Keratinocyte (primary cell): ENCODE measurements at regions not wholly inside any gene's neighbourhood (a gene's known extent, or its start where the extent isn't known, plus 50 kb on each side); places are given as distances from the start of the nearest gene placed in this dataset.

Source experiments
- DNase-seq: peaks from one replicate; pipeline ENCODE4 v3.0.0-alpha.2; 2011; ENCODE audit warnings: low read depth, missing footprints, low spot score
- FAIRE-seq: peaks from 2 replicates; lab custom pipeline; 2011; peaks lifted over from hg19 to GRCh38; lab: Jason Lieb, UNC
- H2AFZ ChIP-seq: 2 replicates; pipeline ENCODE4 v1.6.0; 2012; ENCODE audit warnings: low read length, control low read depth, inconsistent platforms; ENCODE audit not compliant: control insufficient read depth
- H3K27ac ChIP-seq: 2 replicates; pipeline ENCODE4 v1.5.1; 2011; ENCODE audit warnings: low read length; ENCODE audit not compliant: control insufficient read depth, insufficient read depth
- H3K27me3 ChIP-seq: 3 replicates; pipeline ENCODE4 v1.6.0; 2011; ENCODE audit warnings: low read length; ENCODE audit not compliant: control insufficient read depth, insufficient read depth; ENCODE audit errors: extremely low read depth
- H3K36me3 ChIP-seq, 2 experiments: 2 replicates in 1 of 2; 3 replicates in 1 of 2; pipeline ENCODE4 v1.5.1; 2011; ENCODE audit warnings: low read length in 2 of 2, mild to moderate bottlenecking in 1 of 2; ENCODE audit not compliant: control insufficient read depth in 2 of 2, insufficient read depth in 2 of 2; ENCODE audit errors: extremely low read depth in 1 of 2
- H3K4me1 ChIP-seq: 3 replicates; pipeline ENCODE4 v1.5.1; 2011; ENCODE audit warnings: low read length; ENCODE audit not compliant: control insufficient read depth, insufficient read depth; ENCODE audit errors: extremely low read depth
- H3K4me2 ChIP-seq: 3 replicates; pipeline ENCODE4 v1.6.0; 2011; ENCODE audit warnings: low read depth, low read length; ENCODE audit not compliant: control insufficient read depth, insufficient read depth; ENCODE audit errors: extremely low read depth
- H3K4me3 ChIP-seq, 3 experiments: fragments of 200-600 bp in 1 of 3; sonication (generic) in 1 of 3; 2 replicates in 2 of 3; 3 replicates in 1 of 3; pipeline ENCODE4 v1.5.1; 2011 to 2016; ENCODE audit warnings: low read length in 3 of 3, mild to moderate bottlenecking in 3 of 3, control low read depth in 2 of 3, inconsistent platforms in 1 of 3, low read depth in 1 of 3, mixed read lengths in 1 of 3, mixed run types in 1 of 3, moderate library complexity in 1 of 3; ENCODE audit not compliant: control insufficient read depth in 2 of 3, insufficient read depth in 2 of 3; ENCODE audit errors: extremely low read depth in 1 of 3
- H3K79me2 ChIP-seq: 2 replicates; pipeline ENCODE4 v1.6.0; 2012; ENCODE audit warnings: low read length; ENCODE audit not compliant: control insufficient read depth, insufficient read depth
- H3K9ac ChIP-seq: 3 replicates; pipeline ENCODE4 v1.6.0; 2011; ENCODE audit warnings: low read length; ENCODE audit not compliant: control insufficient read depth, insufficient read depth; ENCODE audit errors: extremely low read depth
- H3K9me1 ChIP-seq: 3 replicates; pipeline ENCODE4 v1.6.0; 2011; ENCODE audit warnings: low read length; ENCODE audit not compliant: control insufficient read depth, insufficient read depth; ENCODE audit errors: extremely low read depth
- H3K9me3 ChIP-seq: 2 replicates; pipeline ENCODE4 v1.5.1; 2012; ENCODE audit warnings: low read depth, low read length; ENCODE audit not compliant: control insufficient read depth
- H4K20me1 ChIP-seq: 3 replicates; pipeline ENCODE4 v1.6.0; 2011; ENCODE audit warnings: low read length; ENCODE audit not compliant: control insufficient read depth, insufficient read depth; ENCODE audit errors: extremely low read depth
- CTCF ChIP-seq, 3 experiments: IDR thresholded peaks in 1 of 3; conservative IDR thresholded peaks in 1 of 3; optimal IDR thresholded peaks in 1 of 3; 2 replicates in 2 of 3; 3 replicates in 1 of 3; pipeline versions ENCODE3 to v1.5.1; 2011; ENCODE audit warnings: low read length in 3 of 3, mild to moderate bottlenecking in 3 of 3, moderate library complexity in 2 of 3, control low read depth in 1 of 3, inconsistent platforms in 1 of 3; ENCODE audit not compliant: insufficient read depth in 2 of 3; ENCODE audit errors: extremely low read depth in 1 of 3
- EZH2 ChIP-seq: IDR thresholded peaks from one replicate; pipeline ENCODE4 v1.6.1; 2012; ENCODE audit warnings: inconsistent platforms, mild to moderate bottlenecking, low read length, moderate library complexity
- dilution Hi-C: fragments of 300-500 bp; cut with MboI; formaldehyde crosslinking; loops from one replicate; pipeline ENCODE4 v1.7.0; 2020; ENCODE audit warnings: low sequenced_read_pairs; ENCODE audit not compliant: extremely low pct_ligation_motif_present

GRCh38 chr13:78915015-78915414, 256.1 kb upstream of the OBI1 start:
- Histone ChIP-seq H3K9me3 (no peaks in the 10 kb centered on the region), H4K20me1 (no peaks in the 10 kb centered on the region), H3K9ac (no peak overlapping the region), H3K4me3 (no peak overlapping the region), H3K9me1 (no peaks in the 10 kb centered on the region), H3K4me2 (no peak overlapping the region), H2AFZ (no peak overlapping the region), H3K4me1 (no peaks in the 10 kb centered on the region), H3K27ac (no peak overlapping the region), H3K36me3 (no peaks in the 10 kb centered on the region), H3K79me2 (no peaks in the 10 kb centered on the region), H3K27me3 (no peaks in the 10 kb centered on the region)
- FAIRE-seq (no peak), DNase-seq (no peak)
- TF ChIP-seq EZH2 = no peak
- dilution Hi-C loops = no loop called here

- no peak overlapping the region for H3K4me2 ChIP-seq
- H3K9me1 ChIP-seq = no peaks in the 10 kb centered on the region
- no peak overlapping the region for H3K27ac ChIP-seq
- H4K20me1 ChIP-seq = no peaks in the 10 kb centered on the region
- H3K9me3 ChIP-seq = no peaks in the 10 kb centered on the region
- FAIRE-seq (no peak), DNase-seq (no peak)
- TF ChIP-seq EZH2 (no peak), CTCF (optimal IDR thresholded peaks at IDR 0.05 in 1 of 3, IDR thresholded peaks at IDR 0.05 in 1 of 3, conservative IDR thresholded peaks at IDR 0.05 in 1 of 3; ENCODE audit: extremely low read depth in 1 of 3, insufficient read depth in 2 of 3, low read length in 3 of 3) (no peak)
- H3K36me3 ChIP-seq = no peaks in the 10 kb centered on the region
- H3K79me2 ChIP-seq = no peaks in the 10 kb centered on the region
- no peaks in the 10 kb centered on the region for H3K4me1 ChIP-seq
- dilution Hi-C loops = no loop called here
- no peaks in the 10 kb centered on the region for H3K27me3 ChIP-seq
- H3K4me3 ChIP-seq = no peak overlapping the region
- H2AFZ ChIP-seq = no peak overlapping the region
- no peak overlapping the region for H3K9ac ChIP-seq
Measured at GRCh38 chr13:78913656-78914055, 254.7 kb upstream of the OBI1 start.

GRCh38 chr13:78910147-78910546, 251.2 kb upstream of the OBI1 start:
- Histone ChIP-seq H3K9me1 (no peaks in the 10 kb centered on the region), H3K9ac (no peak overlapping the region), H4K20me1 (no peaks in the 10 kb centered on the region), H3K4me3 (no peak overlapping the region), H2AFZ (no peak overlapping the region), H3K36me3 (no peaks in the 10 kb centered on the region), H3K79me2 (no peaks in the 10 kb centered on the region), H3K27ac (no peak overlapping the region), H3K4me2 (no peak overlapping the region), H3K27me3 (no peaks in the 10 kb centered on the region), H3K9me3 (no peaks in the 10 kb centered on the region), H3K4me1 (no peaks in the 10 kb centered on the region)
- no peak for TF ChIP-seq CTCF (optimal IDR thresholded peaks at IDR 0.05 in 1 of 3, IDR thresholded peaks at IDR 0.05 in 1 of 3, conservative IDR thresholded peaks at IDR 0.05 in 1 of 3; ENCODE audit: extremely low read depth in 1 of 3, insufficient read depth in 2 of 3, low read length in 3 of 3)
- no peak for TF ChIP-seq EZH2
- dilution Hi-C loops = no loop called here
- no peak for DNase-seq
- no peak for FAIRE-seq
